ENCODE measurements at regions not wholly inside any gene's neighbourhood (a gene's known extent, or its start where the extent isn't known, plus 50 kb on each side); places are given as distances from the start of the nearest gene placed in this dataset.
A peak's percentile ranks its signal among the peaks of the same experiment; 100 is the strongest.

GRCh38 chr2:150138587-150138986 lies 348.9 kb downstream of the RND3 start:
- Histone ChIP-seq H3K9me3 (no peaks in the 10 kb centered on the region), H3K36me3 (no peaks in the 10 kb centered on the region), H3K4me3 (no peak overlapping the region), H3K27ac (no peak overlapping the region), H3K4me1 (peaks cover 6 to 18% (median 13%) of the 10 kb centered on the region in 3 donors), H3K27me3 (no peaks in the 10 kb centered on the region)
- no peak for TF ChIP-seq CTCF (IDR thresholded peaks at IDR 0.05)
- intact Hi-C loops (cut with DNase I): no loop called here
- WGBS, 2 donors: 83 to 85% methylated on average over 4 of the region's 4 CpGs
- no peak for ATAC-seq
- no peak for FAIRE-seq
- no peak for DNase-seq

- ATAC-seq (no peak), DNase-seq (no peak), FAIRE-seq (no peak)
- Histone ChIP-seq H3K27ac (no peak overlapping the region), H3K9me3 (no peaks in the 10 kb centered on the region), H3K36me3 (no peaks in the 10 kb centered on the region), H3K27me3 (no peaks in the 10 kb centered on the region), H3K4me1 (peaks cover 6 to 18% (median 13%) of the 10 kb centered on the region in 3 donors), H3K4me3 (no peak overlapping the region)
- WGBS, 2 donors: 92 to 97% methylated on average over 5 of the region's 5 CpGs
- intact Hi-C loops (cut with DNase I): no loop called here
- TF ChIP-seq CTCF (IDR thresholded peaks at IDR 0.05): no peak
Observed at GRCh38 chr2:150137338-150138069, 350.0 kb downstream of the RND3 start.

GRCh38 chr2:150136893-150137292 lies 350.6 kb downstream of the RND3 start:
- no peak for TF ChIP-seq CTCF (IDR thresholded peaks at IDR 0.05)
- Histone ChIP-seq H3K27me3 (no peaks in the 10 kb centered on the region), H3K36me3 (no peaks in the 10 kb centered on the region), H3K27ac (no peak overlapping the region), H3K4me3 (no peak overlapping the region), H3K9me3 (no peaks in the 10 kb centered on the region), H3K4me1 (peaks cover 6 to 18% (median 13%) of the 10 kb centered on the region in 3 donors)
- DNase-seq (no peak), ATAC-seq (no peak), FAIRE-seq (no peak)
- WGBS, 2 donors: 90 to 94% methylated on average over 7 of the region's 7 CpGs
- intact Hi-C loops (cut with DNase I): no loop called here

GRCh38 chr2:150136401-150136800 lies 351.1 kb downstream of the RND3 start:
- intact Hi-C loops (cut with DNase I): no loop called here
- H3K27ac ChIP-seq: no peak overlapping the region
- no peaks in the 10 kb centered on the region for H3K36me3 ChIP-seq
- no peak for FAIRE-seq
- no peak for ATAC-seq
- H3K27me3 ChIP-seq: no peaks in the 10 kb centered on the region
- peaks cover 6 to 18% (median 13%) of the 10 kb centered on the region in 3 donors for H3K4me1 ChIP-seq
- no peak overlapping the region for H3K4me3 ChIP-seq
- TF ChIP-seq CTCF (IDR thresholded peaks at IDR 0.05): no peak
- 75 to 79% methylated on average over 3 of the region's 3 CpGs for WGBS, 2 donors
- H3K9me3 ChIP-seq: no peaks in the 10 kb centered on the region
- DNase-seq: no peak

GRCh38 chr2:150135223-150135883 lies 352.1 kb downstream of the RND3 start:
- Histone ChIP-seq H3K27me3 (no peaks in the 10 kb centered on the region), H3K4me3 (no peak overlapping the region), H3K27ac (peak overlapping the region in 3 of 4 donors; percentile 22 to 60 (median 59)), H3K9me3 (no peaks in the 10 kb centered on the region), H3K36me3 (no peaks in the 10 kb centered on the region), H3K4me1 (peaks cover 6 to 18% (median 13%) of the 10 kb centered on the region in 3 donors)
- FAIRE-seq (no peak), ATAC-seq (peak; percentile 93 to 96 (median 94)), DNase-seq (peak in 5 of 6 donors; percentile 62 to 84 (median 77))
- WGBS, 2 donors: 33 to 39% methylated on average over 7 of the region's 7 CpGs
- no peak for TF ChIP-seq CTCF (IDR thresholded peaks at IDR 0.05)
- intact Hi-C loops (cut with DNase I): no loop called here
